GM10266 (cell line): ENCODE measurements at regions not wholly inside any gene's neighbourhood (a gene's known extent, or its start where the extent isn't known, plus 50 kb on each side); places are given as distances from the start of the nearest gene placed in this dataset.

ENCODE experiments used
- DNase-seq: peaks from one replicate; pipeline ENCODE4 v3.0.0; 2012; ENCODE audit errors: extremely low spot score
- CTCF ChIP-seq: IDR thresholded peaks from 2 replicates; pipeline ENCODE4 v1.5.1; 2012; ENCODE audit warnings: mild to moderate bottlenecking, low read depth; ENCODE audit not compliant: control insufficient read depth, insufficient read depth; ENCODE audit errors: missing control alignments

- DNase-seq, result no peak
- no peak for TF ChIP-seq CTCF
Measured at GRCh38 chr11:134508219-134508990, 96.4 kb upstream of the B3GAT1 start.

DNA sequence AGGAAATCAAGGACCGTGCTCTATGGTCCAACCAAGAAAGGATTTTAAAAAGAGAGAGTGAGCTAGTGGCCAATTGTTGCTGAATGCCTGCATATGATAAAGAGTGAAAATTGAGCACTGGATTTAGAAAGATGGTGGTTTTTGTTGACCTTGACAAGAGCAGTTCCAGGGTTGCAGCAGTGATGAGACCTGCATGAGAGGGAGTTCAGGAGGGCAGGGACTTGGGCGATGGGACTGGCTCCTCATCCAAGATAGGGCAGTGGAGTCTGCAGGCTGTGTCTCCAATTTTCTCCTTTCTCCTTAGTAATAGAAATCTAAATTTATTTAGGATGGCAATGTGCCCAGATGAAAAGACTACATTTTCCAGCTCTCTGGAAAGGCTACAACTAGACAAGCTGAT, 94.0 kb upstream of the B3GAT1 start:
- no peak for DNase-seq
- TF ChIP-seq CTCF, result no peak

- TF ChIP-seq CTCF, result no peak
- DNase-seq, result no peak
Measured at GRCh38 chr11:134505125-134505524, 93.1 kb upstream of the B3GAT1 start.

DNA sequence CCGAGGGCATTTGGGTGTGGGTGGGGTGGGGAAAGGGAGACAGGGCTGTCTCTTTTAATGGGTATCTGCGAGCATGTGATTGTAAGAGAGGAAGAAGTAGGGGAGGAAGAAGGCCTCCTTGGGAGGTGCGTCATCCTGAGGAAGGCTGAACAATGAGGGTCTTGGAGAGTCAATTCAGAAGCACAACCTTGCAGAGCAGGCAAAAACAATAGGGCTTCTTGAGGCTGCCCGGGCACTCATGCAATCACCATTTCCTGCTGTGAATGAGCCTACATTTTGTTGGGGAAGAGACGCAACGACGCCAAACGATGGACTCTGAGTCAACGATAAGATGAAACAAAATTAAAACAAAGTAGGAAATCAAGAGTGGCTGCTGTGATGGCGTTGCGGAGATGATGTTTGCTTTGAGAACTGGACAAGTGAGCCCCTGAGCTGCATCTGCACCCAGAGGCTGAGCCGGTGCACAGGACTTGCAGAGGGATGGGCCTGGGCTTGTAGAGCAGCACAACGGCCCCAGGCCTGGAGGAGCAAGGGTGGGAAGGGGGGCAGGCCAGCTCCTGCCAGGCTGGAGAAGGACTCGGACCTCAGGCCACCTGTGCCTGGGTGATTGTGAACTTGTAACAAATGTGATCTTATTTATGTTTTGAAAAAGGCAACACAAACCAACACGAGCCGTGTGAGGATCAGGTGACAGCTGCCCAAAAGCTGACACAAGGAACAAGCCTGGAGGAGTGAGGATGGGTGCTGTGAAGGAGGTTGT, 92.3 kb upstream of the B3GAT1 start:
- no peak for DNase-seq

GRCh38 chr11:134503596-134503995, 91.6 kb upstream of the B3GAT1 start:
- TF ChIP-seq CTCF, result no peak
- no peak for DNase-seq

More for the DNA sequence above, 92.3 kb upstream of the B3GAT1 start:
- no peak for TF ChIP-seq CTCF

DNA sequence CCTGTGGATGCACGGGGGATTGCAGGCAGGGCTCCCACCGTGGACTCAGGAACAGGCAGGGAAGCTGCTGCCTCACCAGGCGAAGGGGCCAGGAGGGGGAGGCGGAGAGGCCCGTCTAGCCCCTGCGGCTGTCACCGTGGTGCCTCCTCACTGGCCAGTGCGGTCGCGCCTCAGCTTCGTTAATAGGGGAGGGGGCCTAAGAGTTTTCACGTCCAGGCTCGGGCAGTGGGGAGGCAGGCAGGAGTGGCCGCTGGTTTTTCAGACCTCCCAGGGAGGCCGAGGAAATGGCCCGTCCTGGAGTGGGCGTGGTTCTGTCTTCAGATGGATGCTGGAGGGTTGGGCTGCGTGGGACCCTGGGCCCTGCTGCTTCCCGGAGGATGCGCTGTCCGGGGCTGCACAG, 91.1 kb upstream of the B3GAT1 start:
- DNase-seq, result no peak
- no peak for TF ChIP-seq CTCF

DNA sequence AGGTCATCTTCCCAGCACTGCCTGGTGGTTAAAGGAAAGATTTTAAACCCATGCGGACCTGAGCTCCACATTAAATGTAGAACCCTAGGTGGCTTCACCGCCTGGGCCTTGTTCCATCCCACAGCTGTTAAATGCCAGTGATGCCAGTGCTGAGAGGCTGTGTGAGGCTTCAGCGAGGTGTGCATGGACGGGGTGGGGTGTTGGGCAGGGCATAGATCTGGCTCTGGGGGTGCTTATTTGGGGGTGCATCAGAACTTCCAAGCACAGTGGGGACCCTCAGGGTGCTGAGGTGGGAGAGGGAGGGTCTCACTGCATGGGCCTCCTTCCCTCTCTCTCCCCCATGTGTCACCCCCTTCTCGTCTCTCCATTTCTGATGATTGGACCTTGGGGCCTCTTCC, 90.1 kb upstream of the B3GAT1 start:
- no peak for DNase-seq
- TF ChIP-seq CTCF, result no peak
